Glomerular visceral epithelial cell (primary cell): ENCODE measurements at regions not wholly inside any gene's neighbourhood (a gene's known extent, or its start where the extent isn't known, plus 50 kb on each side); places are given as distances from the start of the nearest gene placed in this dataset.
A peak's percentile ranks its signal among the peaks of the same experiment; 100 is the strongest.
"Not testable (repeated sequence)": the region's sequence is repeated elsewhere in the genome, so short reads cannot be mapped to it uniquely, and the experiment has no call there.

Source experiments
- DNase-seq: peaks from one replicate; pipeline ENCODE4 v3.0.0-alpha.2; 2016; ENCODE audit errors: extremely low spot score

GRCh38 chr10:38362514-38362913, 268.4 kb downstream of the ZNF37A start:
- not testable (repeated sequence) for DNase-seq

GRCh38 chr10:38364073-38364472, 269.9 kb downstream of the ZNF37A start:
- DNase-seq, result not testable (repeated sequence)

GRCh38 chr10:38365917-38366316, 271.8 kb downstream of the ZNF37A start:
- peak; percentile 41 for DNase-seq

GRCh38 chr10:38383800-38384199, 289.7 kb downstream of the ZNF37A start:
- DNase-seq, result not testable (repeated sequence)

- not testable (repeated sequence) for DNase-seq
Measured at GRCh38 chr10:38386869-38387268, 292.7 kb downstream of the ZNF37A start.

GRCh38 chr10:38390725-38391124, 296.6 kb downstream of the ZNF37A start:
- peak; percentile 31 for DNase-seq

- DNase-seq, result not testable (repeated sequence)
Measured at GRCh38 chr10:38395465-38395864, 301.3 kb downstream of the ZNF37A start.

GRCh38 chr10:38396178-38396954, 302.2 kb downstream of the ZNF37A start:
- not testable (repeated sequence) for DNase-seq

- DNase-seq, result not testable (repeated sequence)
Measured at GRCh38 chr10:38401565-38401964, 307.4 kb downstream of the ZNF37A start.

GRCh38 chr10:38402442-38403346, 308.6 kb downstream of the ZNF37A start:
- DNase-seq, result peak; percentile 94

- DNase-seq, result peak; percentile 20
Measured at GRCh38 chr10:38403347-38404117, 309.4 kb downstream of the ZNF37A start.

GRCh38 chr10:38423634-38424033, 329.5 kb downstream of the ZNF37A start:
- not testable (repeated sequence) for DNase-seq

GRCh38 chr10:38430242-38430641, 336.1 kb downstream of the ZNF37A start:
- DNase-seq, result not testable (repeated sequence)

- DNase-seq, result not testable (repeated sequence)
Measured at GRCh38 chr10:38437359-38437758, 343.2 kb downstream of the ZNF37A start.

- DNase-seq, result not testable (repeated sequence)
Measured at GRCh38 chr10:38448614-38449355, 354.6 kb downstream of the ZNF37A start.

- DNase-seq, result not testable (repeated sequence)
Measured at GRCh38 chr10:38449618-38450017, 355.5 kb downstream of the ZNF37A start.

- not testable (repeated sequence) for DNase-seq
Measured at GRCh38 chr10:38450372-38451057, 356.4 kb downstream of the ZNF37A start.

GRCh38 chr10:38451306-38451967, 357.3 kb downstream of the ZNF37A start:
- not testable (repeated sequence) for DNase-seq
